K562 (cell line): ENCODE measurements at regions not wholly inside any gene's neighbourhood (a gene's known extent, or its start where the extent isn't known, plus 50 kb on each side); places are given as distances from the start of the nearest gene placed in this dataset.

Experiments
- ATAC-seq: fragments of 200-7000 bp; cut with Tn5 transposase; 3 replicates; pipeline ENCODE4 v1.9.1; 2020; ENCODE audit warnings: moderate library complexity
- BruUV-seq: library from RNA; stranded (reverse); fragments of 400-500 nt; replicated peaks from 2 replicates; lab custom pipeline; 2021; lab: Mats Ljungman, UMichigan
- CTCF ChIA-PET: fragments of 300-600 bp; formaldehyde crosslinking; extraction: SDS; loops from one replicate; lab custom pipeline; 2021; ENCODE audit warnings: low intra/inter-chr PET ratio; lab: Yijun Ruan, JAX
- POLR2A ChIA-PET: fragments of 300-600, 350-650 bp; sonication (Branson Sonifier 250); formaldehyde crosslinking; extraction: SDS; loops from one replicate; lab custom pipeline; 2021; ENCODE audit warnings: antibody characterized with exemption, inconsistent platforms; lab: Yijun Ruan, JAX
- DNase-seq, 4 experiments: peaks; one replicate each; pipeline versions ENCODE4 v3.0.0 to v3.0.0-alpha.2; 2011 to 2018; ENCODE audit warnings: low spot score in 3 of 4, mixed read lengths in 3 of 4; ENCODE audit errors: extremely low read depth in 1 of 4
- FAIRE-seq: peaks from 2 replicates; lab custom pipeline; 2011; peaks lifted over from hg19 to GRCh38; lab: Jason Lieb, UNC
- H2AFZ ChIP-seq: 2 replicates; pipeline ENCODE4 v1.6.0; 2011; ENCODE audit warnings: low read depth, low read length, control low read depth, inconsistent platforms
- H3K27ac ChIP-seq: fragments of 200-600 bp; 3 replicates; pipeline ENCODE4 v1.8.0; 2011; ENCODE audit warnings: low read depth, mild to moderate bottlenecking, control low read depth, inconsistent platforms, low read length, moderate library complexity, mixed read lengths; ENCODE audit errors: extremely low read depth
- H3K27me3 ChIP-seq, 2 experiments: fragments of 300-600 bp in 1 of 2; 2 replicates in 1 of 2; 3 replicates in 1 of 2; pipeline versions ENCODE4 v1.6.0 to v1.8.0; 2011; ENCODE audit warnings: inconsistent platforms in 2 of 2, low read length in 2 of 2, mild to moderate bottlenecking in 1 of 2, mixed read lengths in 1 of 2, moderate library complexity in 1 of 2; ENCODE audit not compliant: control insufficient read depth in 2 of 2, insufficient read depth in 2 of 2
- H3K36me3 ChIP-seq: fragments of 300-600 bp; 3 replicates; pipeline ENCODE4 v1.8.0; 2011; ENCODE audit warnings: mild to moderate bottlenecking, low read length, inconsistent platforms; ENCODE audit not compliant: control insufficient read depth, insufficient read depth
- H3K4me1 ChIP-seq, 2 experiments: fragments of 200-600 bp in 1 of 2; replicated peaks in 1 of 2; 2 replicates in 1 of 2; 3 replicates in 1 of 2; pipeline versions ENCODE4 v1.5.1 to v1.8.0; 2011; ENCODE audit warnings: inconsistent platforms in 2 of 2, low read length in 2 of 2, mild to moderate bottlenecking in 1 of 2, mixed read lengths in 1 of 2, moderate library complexity in 1 of 2; ENCODE audit not compliant: control insufficient read depth in 2 of 2, insufficient read depth in 2 of 2
- H3K4me2 ChIP-seq: 2 replicates; pipeline ENCODE4 v1.6.1; 2011; ENCODE audit warnings: low read length, control low read depth, inconsistent platforms, mixed read lengths; ENCODE audit not compliant: insufficient read depth
- H3K4me3 ChIP-seq: fragments of 200-600 bp; sonication (generic), shearing (Covaris generic); 2 replicates; pipeline ENCODE4 v1.5.1; 2016; ENCODE audit warnings: control low read depth, inconsistent platforms
- H3K79me2 ChIP-seq: fragments of 200-600 bp; 3 replicates; pipeline ENCODE4 v1.8.0; 2011; ENCODE audit warnings: low read length, inconsistent platforms; ENCODE audit not compliant: control insufficient read depth, insufficient read depth
- H3K9ac ChIP-seq, 2 experiments: 2 replicates each; pipeline versions ENCODE4 v1.6.0 to v1.6.1; 2011; ENCODE audit warnings: low read depth in 2 of 2, low read length in 2 of 2, control low read depth in 1 of 2, inconsistent platforms in 1 of 2, mild to moderate bottlenecking in 1 of 2, mixed read lengths in 1 of 2; ENCODE audit not compliant: insufficient read depth in 1 of 2
- H3K9me1 ChIP-seq: one replicate; pipeline ENCODE4 v1.6.0; 2011; ENCODE audit warnings: inconsistent platforms, mild to moderate bottlenecking, low read length, moderate library complexity; ENCODE audit not compliant: control insufficient read depth, insufficient read depth
- H3K9me3 ChIP-seq: replicated peaks from 2 replicates; pipeline ENCODE4 v1.5.1; 2011; ENCODE audit warnings: low read depth, low read length, inconsistent platforms; ENCODE audit not compliant: control insufficient read depth, insufficient read depth
- H4K20me1 ChIP-seq: replicated peaks from 2 replicates; pipeline ENCODE4 v1.6.1; 2011; ENCODE audit warnings: low read length, inconsistent platforms, mixed read lengths; ENCODE audit not compliant: control insufficient read depth, insufficient read depth
- CCNT2 ChIP-seq: IDR thresholded peaks from 2 replicates; pipeline ENCODE4 v1.6.1; 2011; ENCODE audit warnings: borderline replicate concordance, low read depth, mild to moderate bottlenecking, moderate library complexity, mixed read lengths, low read length; ENCODE audit not compliant: insufficient read length; ENCODE audit errors: extremely low read depth
- CREM ChIP-seq: IDR thresholded peaks from 2 replicates; pipeline ENCODE4 v1.6.1; 2014; ENCODE audit warnings: antibody characterized with exemption, low read depth
- FOS ChIP-seq: IDR thresholded peaks from 3 replicates; pipeline ENCODE4 v1.6.1; 2011; ENCODE audit not compliant: insufficient read length; ENCODE audit errors: extremely low read depth
- FOSL1 ChIP-seq: fragments of 200-800 bp; sonication (Bioruptor generic); conservative IDR thresholded peaks from 2 replicates; pipeline ENCODE4 v1.6.1; 2016; ENCODE audit warnings: missing genetic modification characterization, missing compliant biosample characterization
- FOXP1 ChIP-seq: sonication (generic); formaldehyde crosslinking; IDR thresholded peaks from 2 replicates; pipeline ENCODE4 v1.8.0; 2022; ENCODE audit warnings: mild to moderate bottlenecking, missing genetic modification reagents
- HDAC3 ChIP-seq: fragments of 450-650 bp; IDR thresholded peaks from 2 replicates; pipeline ENCODE4 v1.6.1; 2018; ENCODE audit warnings: borderline replicate concordance, mild to moderate bottlenecking, moderate library complexity; ENCODE audit not compliant: partially characterized antibody
- KLF1 ChIP-seq: fragments of 450-650 bp; IDR thresholded peaks from 2 replicates; pipeline ENCODE4 v1.6.1; 2016; ENCODE audit warnings: missing genetic modification characterization, missing compliant biosample characterization
- MAFF ChIP-seq: IDR thresholded peaks from 2 replicates; pipeline ENCODE4 v1.6.1; 2012; ENCODE audit warnings: low read length, improper control_type of control experiment
- NR2F6 ChIP-seq: fragments of 450-650 bp; formaldehyde crosslinking; IDR thresholded peaks from 2 replicates; pipeline ENCODE4 v1.4.0; 2020; ENCODE audit warnings: mild to moderate bottlenecking
- SNAPC5 ChIP-seq: fragments of 250-450 bp; sonication (Bioruptor Pico); IDR thresholded peaks from 2 replicates; pipeline ENCODE4 v1.8.0; 2021; ENCODE audit warnings: moderate library complexity, mild to moderate bottlenecking, inconsistent platforms
- TCF3 ChIP-seq: sonication (generic); formaldehyde crosslinking; IDR thresholded peaks from 2 replicates; pipeline ENCODE4 v1.4.0; 2020; ENCODE audit warnings: mild to moderate bottlenecking, missing genetic modification reagents
- TFAM ChIP-seq: fragments of 250-450 bp; sonication (Bioruptor Pico); conservative IDR thresholded peaks from 2 replicates; pipeline ENCODE4 v1.5.0; 2021; ENCODE audit warnings: mild to moderate bottlenecking, moderate library complexity
- ZBTB1 ChIP-seq: sonication (generic); formaldehyde crosslinking; IDR thresholded peaks from 2 replicates; pipeline ENCODE4 v1.8.1; 2023; ENCODE audit warnings: missing genetic modification reagents, low read depth, mild to moderate bottlenecking, borderline replicate concordance
- ZNF398 ChIP-seq: fragments of 250-450 bp; sonication (Bioruptor Pico); IDR thresholded peaks from 2 replicates; pipeline ENCODE4 v1.8.0; 2021; ENCODE audit warnings: moderate library complexity, mild to moderate bottlenecking, inconsistent platforms
- ZNF561 ChIP-seq: fragments of 450-650 bp; formaldehyde crosslinking; conservative IDR thresholded peaks from 2 replicates; pipeline ENCODE4 v1.4.0; 2020; ENCODE audit warnings: mild to moderate bottlenecking, moderate library complexity
- WGBS: fragments of 100-300 bp; shearing (Covaris generic); methylation state at CpG from one replicate; pipeline ENCODE4 v1.1.6; 2016; ENCODE audit warnings: low coverage, mixed read lengths; ENCODE audit not compliant: insufficient coverage; ENCODE audit errors: missing lambda C conversion rate; 5-methylcytosine and 5-hydroxymethylcytosine counted together
- in situ Hi-C: fragments of 300-500 bp; cut with MboI; formaldehyde crosslinking; loops from 4 replicates; pipeline ENCODE4 v1.15.0; 2018; ENCODE audit warnings: inconsistent platforms, mixed read lengths
- intact Hi-C: fragments of 100-400 bp; cut with micrococcal nuclease; formaldehyde crosslinking; loops from 2 replicates; pipeline ENCODE4 v1.14.2; 2022

GRCh38 chr13:73578251-73578875 is 519.6 kb downstream of the KLF5 start:
- CTCF ChIA-PET = no interaction called here
- Histone ChIP-seq H4K20me1 (no peaks in the 10 kb centered on the region), H3K27ac (no peak overlapping the region), H3K4me1 (no peaks in the 10 kb centered on the region), H3K9me1 (no peaks in the 10 kb centered on the region), H3K36me3 (no peaks in the 10 kb centered on the region), H3K79me2 (no peaks in the 10 kb centered on the region), H3K4me3 (no peak overlapping the region), H3K4me2 (no peak overlapping the region), H3K27me3 (no peaks in the 10 kb centered on the region), H3K9ac (no peak overlapping the region)
- BruUV-seq = no TSS peak
- in situ Hi-C loops (no loop called here), intact Hi-C loops (no loop called here)
- POLR2A ChIA-PET = no interaction called here
- no peak for ATAC-seq
- 3% methylated on average over 6 of the region's 6 CpGs for WGBS
- TF ChIP-seq FOXP1 = no peak
- TF ChIP-seq ZBTB1 (CRISPR knock-in tag) = no peak
- TF ChIP-seq NR2F6 (CRISPR knock-in tag) = no peak
- TF ChIP-seq, all 486 proteins: peak for 0
- Histone ChIP-seq H3K9me3 (no peaks in the 10 kb centered on the region), H2AFZ (no peak overlapping the region)
- DNase-seq = no peak
- FAIRE-seq = no peak

- H3K4me1 ChIP-seq = no peaks in the 10 kb centered on the region
- H3K9me1 ChIP-seq = no peaks in the 10 kb centered on the region
- H3K27me3 ChIP-seq = no peaks in the 10 kb centered on the region
- intact Hi-C loops (no loop called here), in situ Hi-C loops (no loop called here)
- TF ChIP-seq TFAM (CRISPR knock-in tag) (no peak), ZNF561 (no peak), CREM (no peak), SNAPC5 (no peak), MAFF (no peak), ZNF398 (CRISPR knock-in tag) (no peak), FOSL1 (no peak), CCNT2 (no peak), TCF3 (CRISPR knock-in tag) (no peak), KLF1 (no peak), HDAC3 (no peak), FOS (no peak)
- H3K9ac ChIP-seq = no peak overlapping the region
- H3K27ac ChIP-seq = no peak overlapping the region
- H2AFZ ChIP-seq = no peak overlapping the region
- ChIA-PET CTCF (no interaction called here), POLR2A (no interaction called here)
- no peaks in the 10 kb centered on the region for H3K9me3 ChIP-seq
- no peak overlapping the region for H3K4me2 ChIP-seq
- H3K36me3 ChIP-seq = no peaks in the 10 kb centered on the region
- H4K20me1 ChIP-seq = no peaks in the 10 kb centered on the region
- ATAC-seq (no peak), DNase-seq (no peak), FAIRE-seq (no peak)
- WGBS = 1% methylated on average over 4 of the region's 4 CpGs
- no peaks in the 10 kb centered on the region for H3K79me2 ChIP-seq
- no peak overlapping the region for H3K4me3 ChIP-seq
- BruUV-seq = no TSS peak
These were observed 517.5 kb downstream of the KLF5 start for GRCh38 chr13:73576291-73576690.
